SJSA1 (cell line): ENCODE measurements at regions not wholly inside any gene's neighbourhood (a gene's known extent, or its start where the extent isn't known, plus 50 kb on each side); places are given as distances from the start of the nearest gene placed in this dataset.
A peak's percentile ranks its signal among the peaks of the same experiment; 100 is the strongest.
"Not testable (repeated sequence)": the region's sequence is repeated elsewhere in the genome, so short reads cannot be mapped to it uniquely, and the experiment has no call there.

ENCODE experiments used
- DNase-seq, 2 experiments: peaks; one replicate each; pipeline ENCODE4 v3.0.0-alpha.2; 2015 to 2020; ENCODE audit warnings: low spot score in 2 of 2, low read depth in 1 of 2
- H3K27ac ChIP-seq: fragments of 250-450 bp; sonication (Bioruptor Pico); 2 replicates; pipeline ENCODE4 v1.5.1; 2020; ENCODE audit warnings: mild to moderate bottlenecking, moderate library complexity
- H3K27me3 ChIP-seq: fragments of 250-450 bp; sonication (Bioruptor Pico); replicated peaks from 2 replicates; pipeline ENCODE4 v1.5.1; 2020; ENCODE audit warnings: mild to moderate bottlenecking, moderate library complexity
- H3K36me3 ChIP-seq: fragments of 250-450 bp; sonication (Bioruptor Pico); 2 replicates; pipeline ENCODE4 v1.5.1; 2020; ENCODE audit warnings: mild to moderate bottlenecking
- H3K4me1 ChIP-seq: fragments of 250-450 bp; sonication (Bioruptor Pico); replicated peaks from 2 replicates; pipeline ENCODE4 v1.6.1; 2021; ENCODE audit warnings: mild to moderate bottlenecking
- H3K4me3 ChIP-seq: fragments of 250-450 bp; sonication (Bioruptor Pico); 2 replicates; pipeline ENCODE4 v1.5.1; 2020; ENCODE audit warnings: mild to moderate bottlenecking
- H3K9me3 ChIP-seq: fragments of 250-450 bp; sonication (Bioruptor Pico); replicated peaks from 2 replicates; pipeline ENCODE4 v1.5.1; 2020; ENCODE audit warnings: mild to moderate bottlenecking

DNA sequence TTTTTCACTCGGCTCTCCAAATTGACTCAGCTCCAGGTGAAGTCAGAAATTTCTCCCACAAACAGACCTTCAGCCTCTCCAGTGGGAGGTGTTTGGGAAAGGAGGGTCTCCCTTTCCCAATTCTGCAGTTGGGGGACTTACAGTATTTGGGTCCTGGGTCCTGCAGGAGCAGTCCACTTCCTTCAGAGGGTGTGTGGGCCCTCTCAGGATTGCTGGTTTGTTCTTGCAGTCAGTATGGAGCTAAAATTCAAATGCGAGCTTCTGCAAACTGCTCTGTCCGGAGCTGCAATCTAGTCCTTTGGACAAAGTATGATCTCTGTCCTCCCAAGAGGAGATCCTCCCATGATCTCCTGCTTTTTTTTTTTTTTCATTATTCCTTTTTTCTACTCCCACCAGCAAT lies 87.9 kb upstream of the MSTN start:
- Histone ChIP-seq H3K9me3 (no peaks in the 10 kb centered on the region), H3K4me1 (no peaks in the 10 kb centered on the region), H3K27ac (no peak overlapping the region), H3K36me3 (no peaks in the 10 kb centered on the region), H3K27me3 (no peaks in the 10 kb centered on the region), H3K4me3 (no peak overlapping the region)
- no peak for DNase-seq

DNA sequence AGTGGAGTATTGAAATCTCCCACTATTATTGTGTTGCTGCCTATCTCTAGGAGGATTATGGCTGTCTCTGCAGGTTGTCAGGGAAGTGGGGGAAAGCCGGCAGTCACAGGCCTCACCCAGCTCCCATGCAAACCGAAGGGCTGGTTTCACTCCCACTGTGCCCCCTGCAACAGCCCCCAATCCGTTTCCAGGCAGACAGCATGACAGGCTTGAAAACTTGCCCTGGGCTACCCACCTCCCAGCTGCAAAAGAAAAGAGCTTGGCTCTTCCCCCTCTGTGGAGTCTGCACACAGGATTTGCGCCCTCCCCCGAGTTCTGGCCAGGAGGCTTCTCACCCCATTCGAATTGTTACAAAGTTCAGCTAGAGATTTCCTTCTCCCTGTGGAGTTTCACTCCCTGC lies 87.4 kb upstream of the MSTN start:
- no peaks in the 10 kb centered on the region for H3K9me3 ChIP-seq
- no peak for DNase-seq
- H3K4me3 ChIP-seq: no peak overlapping the region
- no peaks in the 10 kb centered on the region for H3K27me3 ChIP-seq
- H3K4me1 ChIP-seq: no peaks in the 10 kb centered on the region
- H3K36me3 ChIP-seq: no peaks in the 10 kb centered on the region
- H3K27ac ChIP-seq: no peak overlapping the region

- Histone ChIP-seq H3K27ac (no peak overlapping the region), H3K27me3 (no peaks in the 10 kb centered on the region), H3K4me3 (no peak overlapping the region), H3K9me3 (no peaks in the 10 kb centered on the region), H3K4me1 (no peaks in the 10 kb centered on the region), H3K36me3 (no peaks in the 10 kb centered on the region)
- DNase-seq: no peak
Observed at GRCh38 chr2:190149200-190149599, 86.7 kb upstream of the MSTN start.

DNA sequence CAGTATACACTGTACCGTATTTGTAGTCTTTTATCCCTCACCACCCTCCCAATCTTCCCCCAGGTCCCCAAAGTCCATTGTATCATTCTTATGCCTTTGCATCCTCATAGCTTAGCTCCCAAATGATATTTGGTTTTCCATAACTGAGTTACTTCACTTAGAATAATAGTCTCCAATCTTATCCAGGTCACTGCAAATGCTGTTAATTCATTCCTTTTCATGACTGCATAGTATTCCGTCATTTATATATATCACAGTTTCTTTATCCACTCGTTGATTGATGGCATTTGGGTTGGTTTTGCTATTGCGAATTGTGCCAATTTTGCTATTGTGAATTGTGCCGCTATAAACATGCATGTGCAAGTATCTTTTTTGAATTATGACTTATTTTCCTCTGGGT lies 83.6 kb upstream of the MSTN start:
- H3K4me1 ChIP-seq, DNase-seq, H3K4me3 ChIP-seq, H3K36me3 ChIP-seq, H3K27ac ChIP-seq, H3K27me3 ChIP-seq, H3K9me3 ChIP-seq: not testable (repeated sequence)

DNA sequence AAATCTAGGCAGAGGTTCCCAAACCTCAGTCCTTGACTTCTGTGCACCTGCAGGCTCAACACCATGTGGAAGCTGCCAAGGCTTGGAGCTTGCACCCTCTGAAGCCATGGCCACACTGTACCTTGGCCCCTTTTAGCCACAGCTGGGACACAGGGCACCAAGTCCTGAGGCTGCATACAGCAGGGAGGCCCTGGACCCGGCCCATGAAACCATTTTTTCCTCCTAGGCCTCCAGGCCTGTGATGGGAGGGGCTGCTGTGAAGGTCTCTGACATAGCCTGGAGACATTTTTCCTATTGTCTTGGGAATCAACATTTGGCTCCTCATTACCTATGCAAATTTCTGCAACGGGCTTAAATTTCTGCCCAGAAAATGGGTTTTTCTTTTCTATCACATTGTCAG lies 77.9 kb upstream of the MSTN start:
- H3K27me3 ChIP-seq, H3K36me3 ChIP-seq, H3K27ac ChIP-seq, H3K4me3 ChIP-seq, H3K4me1 ChIP-seq, DNase-seq, H3K9me3 ChIP-seq: not testable (repeated sequence)

GRCh38 chr2:190139371-190139770 lies 76.8 kb upstream of the MSTN start:
- Histone ChIP-seq H3K4me3 (no peak overlapping the region), H3K9me3 (peaks cover 9% of the 10 kb centered on the region; the same call in 1 of the 2 replicates), H3K4me1 (no peaks in the 10 kb centered on the region), H3K27ac (no peak overlapping the region), H3K27me3 (no peaks in the 10 kb centered on the region), H3K36me3 (no peaks in the 10 kb centered on the region)
- no peak for DNase-seq

DNA sequence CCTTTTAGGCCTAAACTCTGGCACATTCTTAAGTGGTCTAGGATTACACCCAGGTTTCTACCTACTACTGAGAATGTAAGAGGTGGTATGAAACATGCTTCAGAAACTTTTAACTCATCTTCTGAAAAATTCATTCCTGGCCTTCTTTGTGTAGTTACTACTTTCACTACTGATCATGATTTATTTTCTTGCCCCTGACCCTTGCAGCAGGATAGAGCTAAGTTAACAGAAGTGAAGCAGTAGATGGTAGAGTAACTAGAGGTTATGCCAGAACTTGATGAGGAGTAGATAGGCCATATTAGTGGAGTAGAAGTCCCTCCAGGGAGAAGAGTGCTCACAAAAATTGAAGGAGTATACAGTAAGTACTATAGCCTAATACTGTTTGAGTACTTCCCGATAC lies 75.5 kb upstream of the MSTN start:
- Histone ChIP-seq H3K36me3 (no peaks in the 10 kb centered on the region), H3K9me3 (peaks cover 9% of the 10 kb centered on the region; the same call in 1 of the 2 replicates)
- no peak for DNase-seq

DNA sequence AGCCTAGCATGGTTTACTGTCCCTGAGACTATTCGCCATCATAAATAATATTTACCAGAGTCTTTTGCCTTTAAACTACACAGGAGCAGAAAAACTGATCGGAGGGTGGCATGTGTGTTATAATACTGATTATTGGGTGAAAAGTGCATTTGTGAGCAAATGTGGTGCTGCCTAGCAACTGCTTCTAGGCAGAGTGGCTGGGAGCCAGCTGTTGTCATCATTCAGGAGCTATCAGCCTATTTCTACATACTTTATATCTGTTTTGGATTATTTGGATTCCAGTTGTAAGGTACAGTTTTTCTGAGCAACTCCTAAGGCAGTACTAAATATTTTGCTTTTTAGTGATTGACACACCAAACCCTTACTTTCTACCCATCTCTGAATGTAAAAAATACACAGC lies 75.0 kb upstream of the MSTN start:
- no peak overlapping the region for H3K27ac ChIP-seq
- DNase-seq: no peak
- H3K9me3 ChIP-seq: peaks cover 9% of the 10 kb centered on the region; the same call in 1 of the 2 replicates
- H3K27me3 ChIP-seq: no peaks in the 10 kb centered on the region; the same call in 1 of the 2 replicates
- no peak overlapping the region for H3K4me3 ChIP-seq
- no peaks in the 10 kb centered on the region for H3K36me3 ChIP-seq
- H3K4me1 ChIP-seq: no peaks in the 10 kb centered on the region

More for the DNA sequence above, 75.5 kb upstream of the MSTN start:
- H3K4me3 ChIP-seq: no peak overlapping the region
- H3K27ac ChIP-seq: no peak overlapping the region
- H3K4me1 ChIP-seq: no peaks in the 10 kb centered on the region
- no peaks in the 10 kb centered on the region; the same call in 1 of the 2 replicates for H3K27me3 ChIP-seq

DNA sequence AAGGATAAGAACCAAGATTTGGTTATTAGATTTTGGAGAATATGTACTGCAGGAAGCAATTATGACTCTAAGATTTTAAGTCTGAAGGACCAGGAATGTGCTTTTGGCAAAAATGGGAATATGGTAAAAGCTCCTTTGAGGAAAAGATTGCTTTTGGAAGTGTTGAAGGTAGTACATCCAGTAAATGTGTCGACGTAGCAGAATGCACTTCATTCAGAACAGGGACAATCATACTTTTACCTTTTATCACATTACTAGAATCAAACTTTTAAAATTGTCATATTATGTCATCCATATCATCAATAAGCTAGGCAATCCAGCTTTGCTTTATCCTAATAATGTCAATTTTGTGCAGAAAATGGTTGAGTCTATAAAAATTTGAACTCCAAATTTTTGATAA lies 74.3 kb upstream of the MSTN start:
- Histone ChIP-seq H3K4me1 (no peaks in the 10 kb centered on the region), H3K9me3 (peaks cover 9% of the 10 kb centered on the region; the same call in 1 of the 2 replicates), H3K4me3 (no peak overlapping the region), H3K27ac (no peak overlapping the region), H3K27me3 (no peaks in the 10 kb centered on the region; the same call in 1 of the 2 replicates), H3K36me3 (no peaks in the 10 kb centered on the region)
- no peak for DNase-seq

GRCh38 chr2:190136259-190136658 lies 73.7 kb upstream of the MSTN start:
- no peak for DNase-seq
- Histone ChIP-seq H3K4me3 (no peak overlapping the region), H3K9me3 (peaks cover 9% of the 10 kb centered on the region; the same call in 1 of the 2 replicates), H3K27me3 (no peaks in the 10 kb centered on the region; the same call in 1 of the 2 replicates), H3K27ac (no peak overlapping the region), H3K4me1 (no peaks in the 10 kb centered on the region), H3K36me3 (no peaks in the 10 kb centered on the region)

- Histone ChIP-seq H3K4me1 (no peaks in the 10 kb centered on the region), H3K36me3 (no peaks in the 10 kb centered on the region), H3K4me3 (no peak overlapping the region), H3K27me3 (no peaks in the 10 kb centered on the region; the same call in 1 of the 2 replicates), H3K9me3 (no peaks in the 10 kb centered on the region), H3K27ac (no peak overlapping the region)
- DNase-seq: no peak
Observed at GRCh38 chr2:190129421-190130199, 67.1 kb upstream of the MSTN start.

- DNase-seq: no peak
- Histone ChIP-seq H3K27ac (no peak overlapping the region), H3K9me3 (no peaks in the 10 kb centered on the region), H3K4me1 (no peaks in the 10 kb centered on the region), H3K36me3 (no peaks in the 10 kb centered on the region), H3K27me3 (no peaks in the 10 kb centered on the region), H3K4me3 (no peak overlapping the region)
Observed at GRCh38 chr2:190127651-190128050, 65.1 kb upstream of the MSTN start.

GRCh38 chr2:190126798-190127197 lies 64.3 kb upstream of the MSTN start:
- H3K4me1 ChIP-seq: no peaks in the 10 kb centered on the region
- no peaks in the 10 kb centered on the region for H3K27me3 ChIP-seq
- DNase-seq: no peak
- H3K27ac ChIP-seq: no peak overlapping the region
- H3K9me3 ChIP-seq: no peaks in the 10 kb centered on the region
- no peak overlapping the region for H3K4me3 ChIP-seq
- H3K36me3 ChIP-seq: no peaks in the 10 kb centered on the region

DNA sequence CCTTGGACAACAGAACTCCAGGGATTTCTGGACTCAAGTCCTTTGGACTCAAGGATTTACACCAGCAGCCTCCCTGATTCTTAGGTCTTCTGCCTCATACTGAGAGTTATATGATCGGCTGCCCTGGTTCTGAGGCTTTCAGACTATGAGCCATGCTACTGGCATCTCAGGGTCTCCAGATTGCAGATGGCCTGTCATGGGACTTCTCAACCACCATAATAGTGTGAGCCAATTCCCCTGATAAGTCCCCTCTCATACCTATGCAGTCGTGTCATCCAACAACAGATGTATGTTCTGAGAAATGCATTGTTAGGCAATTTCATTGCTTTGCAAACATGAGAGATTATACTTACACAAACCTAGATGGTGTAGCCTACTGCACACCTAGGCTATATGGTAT lies 61.4 kb upstream of the MSTN start:
- DNase-seq: no peak
- H3K27me3 ChIP-seq: no peaks in the 10 kb centered on the region
- H3K27ac ChIP-seq: no peak overlapping the region
- no peak overlapping the region for H3K4me3 ChIP-seq
- peaks cover 5% of the 10 kb centered on the region; the same call in 1 of the 2 replicates for H3K4me1 ChIP-seq
- H3K36me3 ChIP-seq: no peaks in the 10 kb centered on the region
- H3K9me3 ChIP-seq: no peaks in the 10 kb centered on the region

DNA sequence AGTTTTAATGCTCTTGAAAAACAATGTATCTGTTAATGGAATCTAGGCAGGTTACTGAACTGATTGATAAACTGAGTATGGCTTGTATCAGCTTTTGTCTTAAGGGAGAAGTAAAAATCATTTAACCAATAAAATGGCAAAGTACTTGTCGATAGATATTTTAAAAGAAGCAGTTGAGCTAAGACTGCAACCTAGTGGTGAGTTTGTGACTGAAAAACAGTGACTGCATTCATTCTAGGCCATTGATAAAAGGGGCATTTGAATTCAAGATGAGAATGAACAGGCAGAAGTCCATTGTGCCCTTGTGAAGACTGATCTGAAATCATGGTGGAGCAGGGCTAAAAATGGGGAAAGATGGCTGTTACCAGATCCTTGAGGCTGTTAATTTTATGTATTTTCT lies 59.4 kb upstream of the MSTN start:
- H3K9me3 ChIP-seq: no peaks in the 10 kb centered on the region
- H3K4me3 ChIP-seq: no peak overlapping the region
- no peak overlapping the region for H3K27ac ChIP-seq
- H3K4me1 ChIP-seq: peaks cover 5% of the 10 kb centered on the region; the same call in 1 of the 2 replicates
- no peaks in the 10 kb centered on the region for H3K27me3 ChIP-seq
- no peaks in the 10 kb centered on the region for H3K36me3 ChIP-seq
- peak in 1 of 2 experiments; percentile 5 for DNase-seq
